NCI-H748 (cell line): ENCODE measurements at regions not wholly inside any gene's neighbourhood (a gene's known extent, or its start where the extent isn't known, plus 50 kb on each side); places are given as distances from the start of the nearest gene placed in this dataset.
"Not testable (repeated sequence)": the region's sequence is repeated elsewhere in the genome, so short reads cannot be mapped to it uniquely, and the experiment has no call there.

ENCODE experiments used
- DNase-seq: peaks from one replicate; lab custom pipeline; 2025; ENCODE audit not compliant: unreplicated experiment; lab: John Stamatoyannopoulos, UW

DNA sequence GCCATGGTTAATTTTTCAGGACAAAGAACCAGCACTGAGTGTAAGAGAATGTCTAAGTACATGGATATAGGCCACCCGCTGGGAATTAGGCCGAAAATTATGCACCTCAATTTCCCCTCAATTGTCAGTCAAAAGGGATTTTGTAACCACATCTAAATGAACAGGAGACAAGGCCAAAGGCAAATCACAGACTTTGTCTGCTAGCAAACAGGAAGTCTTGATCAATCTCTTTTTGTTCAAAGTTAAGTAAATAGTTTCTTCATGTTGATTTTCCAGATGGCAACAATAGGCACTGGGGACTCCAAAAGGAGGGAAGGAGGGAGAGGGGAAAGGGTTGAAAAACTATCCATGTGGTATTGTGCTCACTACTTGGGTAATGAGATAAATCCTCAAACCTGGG lies 276.0 kb downstream of the COG6 start:
- DNase-seq, result no peak

- not testable (repeated sequence) for DNase-seq
Measured at GRCh38 chr13:39932514-39932913, 277.1 kb downstream of the COG6 start.

DNA sequence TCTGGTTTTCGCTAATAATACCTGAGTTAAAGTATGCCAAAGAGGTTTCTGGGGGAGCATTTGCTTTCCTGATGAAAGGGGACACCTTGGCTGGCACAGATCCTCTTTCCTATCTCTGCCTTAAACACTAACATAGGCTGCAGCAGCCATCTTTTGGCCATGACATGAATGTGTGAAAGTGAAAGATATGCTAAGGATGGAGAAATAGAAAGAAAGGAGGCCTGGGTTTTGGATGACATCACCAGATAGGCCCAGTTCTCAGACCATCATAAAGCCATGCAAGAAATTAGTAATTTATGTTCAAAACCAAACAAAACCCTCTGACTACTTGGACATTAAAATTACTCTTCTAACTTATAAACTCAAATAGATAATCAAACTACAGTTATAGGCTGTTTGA lies 279.7 kb downstream of the COG6 start:
- no peak for DNase-seq

DNA sequence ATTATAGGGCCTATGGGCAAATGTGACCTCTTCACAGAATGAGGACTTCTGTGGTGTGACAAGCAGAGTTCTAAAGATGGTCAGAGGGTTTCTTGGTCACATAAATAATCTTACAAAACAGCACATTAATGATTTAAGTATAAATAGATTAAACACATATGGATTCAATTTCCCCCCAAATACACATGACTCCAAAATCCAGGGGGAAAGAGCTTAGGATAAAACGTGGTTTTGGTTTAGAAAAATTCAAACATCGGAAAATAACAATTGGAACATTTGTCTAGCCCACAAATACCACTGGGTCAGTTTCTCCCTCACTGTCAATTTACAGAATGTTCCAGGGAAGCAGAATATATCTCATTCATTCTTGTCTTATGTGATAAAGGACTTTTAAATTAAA lies 283.1 kb downstream of the COG6 start:
- no peak for DNase-seq

GRCh38 chr13:39941236-39941635 lies 285.8 kb downstream of the COG6 start:
- no peak for DNase-seq

DNA sequence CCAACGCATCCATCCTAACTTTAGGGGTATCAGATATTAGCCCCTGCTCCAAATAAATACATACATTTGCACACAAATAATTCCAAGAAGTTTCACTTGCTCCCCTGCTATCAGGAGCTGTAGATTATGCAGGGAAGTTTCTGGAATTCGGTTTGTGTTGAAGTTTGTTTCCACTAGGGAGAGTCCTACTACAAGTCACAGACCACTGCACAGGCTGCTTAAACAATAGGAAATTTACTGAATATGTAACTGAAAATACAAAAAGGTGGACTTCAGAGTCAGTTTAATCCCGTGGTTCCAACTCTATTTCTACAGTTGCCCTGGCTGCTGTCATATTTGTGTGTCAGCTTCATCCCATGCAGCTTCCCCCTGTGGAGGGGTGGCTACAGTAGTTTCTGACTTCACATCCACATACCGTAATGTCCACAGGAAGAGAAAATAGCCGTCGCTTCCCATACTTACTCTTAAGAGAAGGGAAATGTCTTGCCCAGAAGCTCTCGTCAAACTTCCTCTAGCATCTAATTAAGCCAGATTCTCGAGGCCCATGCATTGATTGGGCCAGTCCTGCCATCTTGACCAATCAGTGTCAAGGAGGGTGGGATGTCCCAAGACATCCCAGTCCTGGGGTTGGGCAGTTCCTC lies 286.6 kb downstream of the COG6 start:
- DNase-seq, result no peak

GRCh38 chr13:39942552-39943273 lies 287.3 kb downstream of the COG6 start:
- peak; percentile 58 for DNase-seq

DNA sequence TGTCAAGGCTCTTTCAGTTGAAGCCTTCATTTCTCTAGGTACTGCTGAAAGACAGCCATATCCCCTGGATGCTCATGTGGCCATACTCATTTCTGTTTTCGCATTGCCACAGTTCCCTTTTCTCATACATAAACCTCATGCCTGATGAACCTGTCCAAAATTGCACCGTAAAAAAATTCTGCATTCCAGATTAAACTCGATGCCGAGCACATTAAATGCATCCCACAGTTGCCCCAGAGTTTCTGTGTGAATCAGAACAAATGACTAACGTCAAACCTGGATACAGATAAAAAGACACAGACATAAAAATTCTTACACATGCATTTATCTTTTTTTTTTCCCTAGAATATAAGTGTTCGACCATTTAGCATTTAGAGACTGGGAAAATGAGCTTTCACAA lies 288.2 kb downstream of the COG6 start:
- DNase-seq, result no peak

- no peak for DNase-seq
Measured at GRCh38 chr13:39945226-39945625, 289.8 kb downstream of the COG6 start.

DNA sequence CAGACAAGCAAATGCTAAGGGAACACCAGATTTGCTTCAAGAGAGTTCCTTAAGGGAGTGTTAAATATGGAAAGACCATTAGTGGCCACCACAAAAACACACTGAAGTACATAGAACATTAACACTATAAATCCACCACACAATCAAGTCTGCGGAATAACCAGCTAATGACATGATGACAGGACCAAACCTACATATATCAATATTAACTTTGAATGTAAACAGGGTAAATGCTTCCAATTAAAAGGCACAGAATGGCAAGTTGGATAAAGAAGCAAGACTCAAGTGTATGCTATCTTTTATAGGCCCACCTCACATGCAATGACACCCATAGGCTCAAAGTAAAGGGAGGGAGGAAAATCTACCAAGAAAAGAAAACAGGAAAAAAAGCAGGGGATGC lies 291.3 kb downstream of the COG6 start:
- DNase-seq, result no peak

DNA sequence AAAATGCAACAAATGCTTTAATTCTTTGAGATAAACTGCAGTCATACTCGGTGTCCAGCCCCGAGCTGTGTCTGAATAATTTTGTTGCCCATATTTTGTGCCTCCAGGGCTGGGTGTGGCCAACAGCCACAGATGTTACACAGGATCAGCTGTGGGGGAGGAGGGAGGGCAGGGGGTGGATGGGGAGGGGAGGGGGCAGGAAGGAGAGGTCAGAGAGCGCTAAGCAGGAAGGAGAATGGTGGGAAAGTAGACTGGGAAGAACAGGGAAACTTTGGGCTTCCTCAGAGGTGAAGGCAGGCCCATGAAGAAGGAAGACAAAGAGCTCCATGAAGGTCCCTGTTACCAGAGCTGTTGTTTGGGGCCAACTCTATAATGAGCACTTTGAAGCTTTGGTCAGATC lies 295.8 kb downstream of the COG6 start:
- DNase-seq, result no peak

- peak; percentile 43 for DNase-seq
Measured at GRCh38 chr13:39952249-39953233, 297.1 kb downstream of the COG6 start.

GRCh38 chr13:39954476-39954875 lies 299.0 kb downstream of the COG6 start:
- no peak for DNase-seq

GRCh38 chr13:39955560-39955959 lies 300.1 kb downstream of the COG6 start:
- no peak for DNase-seq

DNA sequence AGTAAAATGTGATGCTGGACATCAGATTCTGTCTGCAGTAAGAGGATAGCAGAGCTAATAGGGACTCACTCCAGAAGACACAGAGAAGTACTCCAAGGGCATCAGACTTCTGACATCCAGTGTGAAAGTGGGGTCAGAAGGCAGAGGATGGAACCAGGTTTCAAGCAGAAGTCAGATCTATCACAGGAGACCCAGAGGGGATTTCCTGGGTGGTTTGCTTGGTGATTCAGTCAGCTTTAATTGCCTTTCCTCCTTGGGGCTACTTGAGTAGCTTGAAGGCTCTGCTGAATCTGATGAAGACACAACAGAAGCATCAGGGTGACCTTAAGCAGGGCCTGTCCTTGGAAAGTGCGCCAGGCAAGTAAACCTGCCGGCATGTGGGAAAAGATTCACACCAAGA lies 300.6 kb downstream of the COG6 start:
- no peak for DNase-seq

- DNase-seq, result no peak
Measured at GRCh38 chr13:39957868-39958677, 302.6 kb downstream of the COG6 start.

DNA sequence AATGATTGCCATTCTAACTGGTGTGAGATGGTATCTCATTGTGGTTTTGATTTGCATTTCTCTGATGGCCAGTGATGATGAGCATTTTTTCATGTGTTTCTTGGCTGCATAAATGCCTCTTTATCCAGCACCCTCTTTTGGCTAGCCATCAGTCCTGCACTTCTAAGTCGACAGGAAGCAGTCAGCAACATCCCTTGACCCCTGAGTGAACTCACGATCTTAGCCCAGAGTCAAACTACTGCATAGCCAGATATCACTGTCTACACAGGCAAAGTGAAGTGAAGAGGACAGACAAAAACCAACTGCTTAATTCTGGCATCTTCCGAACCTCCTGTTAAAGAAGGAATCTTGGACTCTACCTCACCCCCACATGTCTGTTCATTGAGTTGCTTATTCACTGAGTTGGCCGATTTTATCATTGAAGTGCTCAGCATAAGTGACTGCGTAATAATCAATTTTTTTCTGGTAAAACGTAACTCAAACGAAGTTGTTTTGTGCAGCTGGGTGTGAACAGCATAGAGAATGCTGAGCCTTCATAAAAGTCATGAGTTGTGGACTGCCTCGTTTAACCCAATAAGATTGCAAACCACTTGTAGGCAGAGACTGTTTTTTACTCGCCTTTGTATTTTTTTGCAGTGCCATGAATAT lies 304.2 kb downstream of the COG6 start:
- DNase-seq, result no peak

- no peak for DNase-seq
Measured at GRCh38 chr13:39960191-39960590, 304.7 kb downstream of the COG6 start.

DNA sequence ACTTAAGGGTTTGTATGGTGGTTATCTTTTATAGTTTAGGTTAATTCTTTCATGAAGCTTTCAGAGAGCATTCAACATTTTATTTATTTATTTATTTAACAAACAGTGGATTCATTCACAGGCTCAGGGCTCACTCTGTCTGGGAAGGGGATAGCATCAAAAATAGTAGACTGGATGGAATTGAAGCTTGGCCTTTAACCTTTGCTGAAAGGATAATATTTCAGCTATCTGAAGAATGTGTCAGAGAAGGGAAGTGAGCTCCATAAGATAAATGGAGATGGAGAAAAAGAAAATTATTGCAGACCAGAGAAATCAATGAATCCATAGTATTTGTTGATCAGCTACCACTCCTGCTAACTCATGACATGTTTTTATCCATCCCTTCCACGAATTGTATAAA lies 305.6 kb downstream of the COG6 start:
- no peak for DNase-seq

DNA sequence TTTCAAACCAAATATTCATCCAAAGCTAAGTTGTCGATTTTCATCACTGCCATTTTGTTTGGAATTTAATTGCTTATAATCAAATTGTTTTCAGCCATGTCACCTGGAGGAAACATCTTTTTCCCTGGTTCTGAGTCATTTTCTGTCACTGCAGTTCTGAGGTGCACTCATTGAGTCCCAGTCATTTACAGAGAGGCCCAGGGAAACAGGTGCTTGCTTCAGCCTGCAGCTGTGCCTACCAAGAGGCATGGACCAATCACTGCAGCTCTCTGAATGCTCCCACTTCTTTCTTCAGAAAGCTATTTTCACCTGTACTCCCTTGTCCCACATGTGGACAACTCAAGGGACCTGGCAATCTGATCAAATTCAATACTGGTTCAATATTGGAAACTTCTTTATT lies 308.1 kb downstream of the COG6 start:
- DNase-seq, result no peak
